ENCODE measurements at regions not wholly inside any gene's neighbourhood (a gene's known extent, or its start where the extent isn't known, plus 50 kb on each side); places are given as distances from the start of the nearest gene placed in this dataset.
"Not testable (repeated sequence)": the region's sequence is repeated elsewhere in the genome, so short reads cannot be mapped to it uniquely, and the experiment has no call there.

GRCh38 chr5:21613971-21614488 lies 1239.1 kb downstream of the CDH12 start:
- peak; percentile 67 for DNase-seq (ENCODE audit: low read depth, low spot score)

GRCh38 chr5:21603796-21604195 lies 1249.3 kb downstream of the CDH12 start:
- no peak for DNase-seq (ENCODE audit: low read depth, low spot score)

GRCh38 chr5:21594566-21594965 lies 1258.6 kb downstream of the CDH12 start:
- no peak for DNase-seq (ENCODE audit: low read depth, low spot score)

GRCh38 chr5:21593261-21593660 lies 1259.9 kb downstream of the CDH12 start:
- DNase-seq (ENCODE audit: low read depth, low spot score): no peak

- no peak for DNase-seq (ENCODE audit: low read depth, low spot score)
Observed at GRCh38 chr5:21581508-21581907, 1271.6 kb downstream of the CDH12 start.

GRCh38 chr5:21574961-21575360 lies 1278.2 kb downstream of the CDH12 start:
- no peak for DNase-seq (ENCODE audit: low read depth, low spot score)

GRCh38 chr5:21574438-21574837 lies 1278.7 kb downstream of the CDH12 start:
- no peak for DNase-seq (ENCODE audit: low read depth, low spot score)

GRCh38 chr5:21573416-21574314 lies 1279.5 kb downstream of the CDH12 start:
- no peak for DNase-seq (ENCODE audit: low read depth, low spot score)

GRCh38 chr5:21571196-21571595 lies 1281.9 kb downstream of the CDH12 start:
- not testable (repeated sequence) for DNase-seq (ENCODE audit: low read depth, low spot score)

- not testable (repeated sequence) for DNase-seq (ENCODE audit: low read depth, low spot score)
Observed at GRCh38 chr5:21559109-21559508, 1294.0 kb downstream of the CDH12 start.

- not testable (repeated sequence) for DNase-seq (ENCODE audit: low read depth, low spot score)
Observed at GRCh38 chr5:21552263-21552662, 1300.9 kb downstream of the CDH12 start.

- not testable (repeated sequence) for DNase-seq (ENCODE audit: low read depth, low spot score)
Observed at GRCh38 chr5:21550916-21551315, 1302.2 kb downstream of the CDH12 start.

GRCh38 chr5:21547656-21548055 lies 1305.5 kb downstream of the CDH12 start:
- not testable (repeated sequence) for DNase-seq (ENCODE audit: low read depth, low spot score)

GRCh38 chr5:21535114-21535513 lies 1318.0 kb downstream of the CDH12 start:
- not testable (repeated sequence) for DNase-seq (ENCODE audit: low read depth, low spot score)

GRCh38 chr5:21521157-21521556 lies 1332.0 kb downstream of the CDH12 start:
- DNase-seq (ENCODE audit: low read depth, low spot score): not testable (repeated sequence)

GRCh38 chr5:21496926-21497325 lies 1356.2 kb downstream of the CDH12 start:
- not testable (repeated sequence) for DNase-seq (ENCODE audit: low read depth, low spot score)

GRCh38 chr5:21496056-21496455 lies 1357.1 kb downstream of the CDH12 start:
- DNase-seq (ENCODE audit: low read depth, low spot score): not testable (repeated sequence)

- DNase-seq (ENCODE audit: low read depth, low spot score): not testable (repeated sequence)
Observed at GRCh38 chr5:21495235-21495634, 1357.9 kb downstream of the CDH12 start.

- not testable (repeated sequence) for DNase-seq (ENCODE audit: low read depth, low spot score)
Observed at GRCh38 chr5:21494033-21494432, 1359.1 kb downstream of the CDH12 start.

GRCh38 chr5:21491182-21491581 lies 1362.0 kb downstream of the CDH12 start:
- DNase-seq (ENCODE audit: low read depth, low spot score): not testable (repeated sequence)

- DNase-seq (ENCODE audit: low read depth, low spot score): not testable (repeated sequence)
Observed at GRCh38 chr5:21488828-21489227, 1364.3 kb downstream of the CDH12 start.

- DNase-seq (ENCODE audit: low read depth, low spot score): not testable (repeated sequence)
Observed at GRCh38 chr5:21485458-21486000, 1367.6 kb downstream of the CDH12 start.

- DNase-seq (ENCODE audit: low read depth, low spot score): not testable (repeated sequence)
Observed at GRCh38 chr5:21484498-21484889, 1368.7 kb downstream of the CDH12 start.

Measured in iPS DF 19.7 (cell line).